NCI-H748 treated with DMSO at 0.1 percent for 48 hours (cell line): ENCODE measurements at regions not wholly inside any gene's neighbourhood (a gene's known extent, or its start where the extent isn't known, plus 50 kb on each side); places are given as distances from the start of the nearest gene placed in this dataset.
"Not testable (repeated sequence)": the region's sequence is repeated elsewhere in the genome, so short reads cannot be mapped to it uniquely, and the experiment has no call there.

ENCODE experiments used
- DNase-seq: peaks from one replicate; lab custom pipeline; 2025; lab: John Stamatoyannopoulos, UW

GRCh38 chr1:29782846-29783507 is 546.7 kb downstream of the PTPRU start:
- DNase-seq: no peak

DNA sequence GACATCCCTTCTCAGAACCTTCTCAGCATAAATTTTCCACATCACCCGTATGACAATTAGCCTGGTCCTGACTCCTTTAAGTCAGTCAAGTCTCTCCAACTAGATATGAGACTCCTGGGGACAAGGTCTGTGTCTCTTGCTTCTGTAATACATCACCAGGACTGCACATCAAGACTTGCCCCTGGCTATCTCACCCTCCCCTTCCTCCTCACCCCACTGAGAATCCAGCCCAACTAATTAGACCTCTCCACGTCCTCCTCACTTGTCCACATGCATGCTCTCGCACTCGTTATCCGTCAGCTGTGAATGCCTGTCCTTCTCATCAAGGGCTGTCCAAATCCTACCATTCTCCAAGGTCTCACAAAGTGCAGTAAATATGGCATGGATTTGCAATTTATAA is 542.8 kb downstream of the PTPRU start:
- no peak for DNase-seq

DNA sequence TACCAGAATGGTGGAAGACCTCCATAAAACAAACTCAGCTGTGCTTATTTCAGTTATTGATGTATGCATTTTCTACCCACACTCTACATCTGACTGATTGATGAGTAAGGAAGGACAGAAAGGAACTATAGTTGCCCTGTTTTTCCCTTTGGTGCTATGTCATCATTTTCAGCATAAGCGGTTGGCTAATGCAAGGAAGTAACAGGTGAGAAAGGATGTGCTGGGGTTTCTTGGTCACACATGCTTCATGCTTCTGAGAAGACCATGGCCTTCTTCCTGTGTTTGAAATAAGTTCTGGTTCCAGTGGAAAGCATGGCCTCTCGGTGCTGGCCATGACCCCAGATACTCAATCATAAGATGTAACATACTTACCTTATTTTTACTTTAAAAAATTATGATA is 541.2 kb downstream of the PTPRU start:
- no peak for DNase-seq

DNA sequence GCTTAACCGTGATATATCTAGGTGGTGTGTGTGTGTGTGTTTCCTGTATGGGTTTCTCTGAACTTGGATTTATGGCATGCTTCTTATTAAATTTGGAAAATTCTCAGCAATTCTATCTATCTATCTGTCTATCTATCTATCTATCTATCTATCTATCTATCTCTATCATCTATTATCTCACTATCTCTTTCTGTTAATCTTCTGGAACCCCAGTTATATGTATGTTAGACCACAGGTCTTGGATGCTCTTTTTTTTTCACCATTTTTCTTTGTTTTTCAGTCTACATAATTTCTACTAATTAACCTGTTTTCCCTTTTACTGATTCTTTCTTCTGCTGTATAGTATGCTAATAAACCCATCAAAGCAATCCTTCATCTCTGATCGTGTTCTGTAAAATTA is 538.0 kb downstream of the PTPRU start:
- no peak for DNase-seq

- no peak for DNase-seq
Observed at GRCh38 chr1:29772584-29773100, 536.3 kb downstream of the PTPRU start.

DNA sequence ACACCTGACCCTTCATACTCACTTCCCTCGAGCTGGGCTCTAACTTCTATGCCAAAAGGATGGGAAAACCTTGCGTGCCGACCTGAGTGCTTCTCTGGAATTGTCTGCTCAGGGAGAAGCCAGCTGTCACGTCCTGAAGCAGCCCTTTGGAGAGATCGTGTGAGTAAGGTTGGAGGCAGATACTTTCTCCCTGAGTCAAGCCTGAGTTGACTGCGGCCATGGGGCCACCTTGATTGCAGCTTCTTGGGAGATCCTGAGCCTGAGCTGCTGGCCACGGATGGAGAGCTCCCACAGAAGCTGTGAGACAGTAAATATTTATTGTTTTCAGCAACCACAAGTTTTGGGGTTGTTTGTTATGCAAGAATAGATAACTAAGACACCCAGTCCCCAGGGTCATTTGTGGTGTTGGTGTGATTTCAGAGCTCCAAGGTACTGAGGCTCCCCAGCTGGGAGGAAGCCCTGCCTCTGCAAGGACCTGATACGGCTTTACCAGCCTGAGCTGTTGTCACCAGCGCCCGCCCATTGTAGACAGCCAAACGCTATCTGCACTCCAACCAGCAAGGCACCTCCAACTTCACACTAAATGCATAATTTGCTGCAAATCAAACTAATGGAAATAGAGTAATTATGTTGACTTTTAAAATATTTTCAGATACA is 531.6 kb downstream of the PTPRU start:
- DNase-seq: no peak

DNA sequence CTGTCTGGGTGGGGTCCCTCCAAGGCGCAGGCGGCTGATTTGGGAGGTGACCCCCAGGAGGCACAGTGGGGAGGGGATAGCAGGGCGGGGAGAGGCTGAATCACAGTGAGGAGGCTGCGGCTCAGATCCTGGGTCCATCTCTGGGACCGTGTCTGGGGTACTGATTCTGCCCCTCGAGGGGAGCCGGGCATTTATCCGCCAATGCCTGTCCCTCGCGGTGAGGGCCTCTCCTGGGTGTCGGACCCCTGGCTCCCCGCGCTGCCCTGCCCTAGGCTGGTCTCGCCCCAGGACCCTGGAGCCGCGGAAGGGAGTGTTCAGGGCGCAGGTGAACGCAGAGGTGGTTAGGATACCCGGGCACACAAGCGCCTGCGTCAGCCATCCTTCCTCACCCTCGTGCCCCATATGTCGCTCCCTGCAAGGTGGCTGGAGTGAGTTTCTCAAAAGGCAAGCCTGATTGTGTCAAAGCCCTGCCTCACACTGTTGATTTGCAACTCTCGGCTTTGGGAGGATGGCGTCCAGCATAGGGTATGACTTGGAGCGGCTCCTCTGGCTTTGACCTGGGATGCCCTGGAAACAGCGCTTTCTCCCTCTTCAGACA is 530.9 kb downstream of the PTPRU start:
- no peak for DNase-seq

DNA sequence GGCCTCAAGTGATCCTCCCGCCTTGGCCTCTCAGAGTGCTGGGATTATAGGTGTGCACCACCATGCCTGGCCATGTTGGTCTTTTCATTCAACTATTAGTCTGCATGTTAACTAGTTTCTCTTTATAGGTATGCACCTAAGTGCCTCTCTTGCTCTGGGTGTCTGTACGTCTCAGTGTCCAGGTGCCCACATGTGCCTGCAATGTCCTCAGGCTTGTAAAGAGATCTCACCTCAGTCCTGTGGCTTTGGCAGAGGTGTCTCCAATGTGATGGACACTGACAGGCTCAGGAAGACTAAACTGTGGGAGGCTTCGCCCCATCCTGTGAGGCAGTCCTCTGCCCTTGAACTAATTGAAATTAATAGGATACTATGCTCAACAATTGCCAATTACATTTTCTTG is 526.3 kb downstream of the PTPRU start:
- no peak for DNase-seq

DNA sequence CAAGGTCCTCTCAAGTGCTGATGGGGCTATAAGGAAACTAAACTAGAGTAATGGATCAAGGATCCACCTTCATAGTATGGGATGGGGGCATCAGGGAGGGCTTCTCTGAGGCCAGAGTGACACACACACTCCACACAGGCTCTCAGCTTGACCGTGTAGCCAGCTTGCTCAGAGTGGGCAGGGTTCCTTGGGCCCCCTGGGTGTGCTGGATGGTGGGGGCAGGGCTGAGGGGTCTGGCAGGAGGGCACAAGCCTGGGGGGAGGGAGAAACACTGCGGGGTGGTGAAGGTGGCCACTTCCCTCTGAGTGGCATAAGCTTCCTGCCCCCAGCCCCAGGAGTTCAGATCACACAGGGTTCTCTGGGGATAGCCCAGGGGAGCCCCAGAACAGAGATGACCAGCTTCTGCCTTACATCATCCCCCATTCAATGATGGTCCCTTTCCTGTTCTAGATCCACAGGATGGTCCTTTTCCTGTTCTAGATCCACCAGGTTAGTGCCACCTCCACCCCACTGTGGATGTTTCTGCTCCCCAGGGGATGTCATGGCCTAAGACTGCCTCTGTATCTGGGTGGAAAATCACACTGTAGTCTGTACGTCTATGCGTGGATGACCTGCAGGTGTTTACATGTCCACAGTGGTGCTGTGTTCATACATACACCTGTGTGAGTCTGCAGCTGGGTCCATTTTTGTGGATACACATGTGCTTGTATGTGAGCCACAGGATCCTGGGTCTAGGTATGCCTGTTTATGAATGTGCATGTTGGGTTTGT is 525.0 kb downstream of the PTPRU start:
- no peak for DNase-seq

DNA sequence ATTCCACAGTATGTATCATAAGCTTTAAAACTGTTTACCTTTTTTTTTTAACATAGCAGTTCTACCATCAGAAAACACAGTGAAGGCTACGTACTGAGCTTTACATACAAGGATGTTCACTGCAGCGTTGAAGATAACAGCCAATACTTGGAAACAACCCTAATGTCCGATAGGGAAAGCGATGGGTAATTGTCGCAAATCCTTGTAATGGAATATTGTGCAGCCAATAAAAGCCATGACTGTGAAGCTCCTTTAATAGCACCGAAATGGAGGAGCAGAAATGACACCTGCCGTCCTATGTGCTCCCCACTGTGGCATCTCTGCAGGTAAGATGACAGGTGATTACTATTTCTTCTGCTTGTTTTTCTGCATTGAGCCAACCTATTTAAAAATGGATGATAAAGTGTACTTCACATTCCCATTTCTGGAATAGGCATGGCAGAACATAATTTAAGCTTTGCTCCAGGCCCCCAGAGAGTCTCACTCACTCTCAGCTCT is 523.8 kb downstream of the PTPRU start:
- no peak for DNase-seq

GRCh38 chr1:29758781-29759499 is 522.6 kb downstream of the PTPRU start:
- DNase-seq: no peak

- no peak for DNase-seq
Observed at GRCh38 chr1:29757866-29758780, 521.8 kb downstream of the PTPRU start.

- DNase-seq: no peak
Observed at GRCh38 chr1:29756901-29757725, 520.8 kb downstream of the PTPRU start.

- no peak for DNase-seq
Observed at GRCh38 chr1:29756498-29756897, 520.2 kb downstream of the PTPRU start.

GRCh38 chr1:29756085-29756484 is 519.8 kb downstream of the PTPRU start:
- no peak for DNase-seq

DNA sequence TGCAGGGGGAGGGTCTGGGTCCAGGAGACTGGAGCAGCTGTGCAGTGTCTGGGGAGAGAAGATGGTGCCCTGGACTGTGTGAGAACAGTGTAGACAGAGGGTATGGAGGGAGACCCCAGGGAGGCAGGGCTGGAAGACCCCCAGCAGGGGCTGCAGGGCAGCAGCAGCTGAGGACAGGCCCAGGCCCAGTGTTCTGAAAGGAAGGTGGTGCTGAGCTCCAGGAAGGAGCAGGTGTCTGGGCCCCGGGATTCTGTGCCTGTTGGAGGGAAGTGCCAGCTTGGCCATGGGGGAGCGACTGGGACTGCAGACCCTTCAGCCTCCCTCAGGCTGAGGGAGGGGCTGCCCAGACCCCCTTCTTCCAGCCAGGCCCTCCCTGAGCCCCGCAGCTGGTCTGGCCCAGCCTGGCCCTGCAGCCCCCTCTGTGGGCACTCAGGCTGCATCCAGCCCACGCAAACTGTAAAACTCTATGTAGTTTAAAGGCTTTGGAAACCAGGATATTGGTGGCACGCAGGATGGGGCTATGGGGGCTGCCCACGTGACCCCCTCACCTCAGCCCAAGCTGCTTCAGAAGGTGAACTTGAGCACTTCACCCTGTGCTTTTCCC is 519.2 kb downstream of the PTPRU start:
- not testable (repeated sequence) for DNase-seq

- no peak for DNase-seq
Observed at GRCh38 chr1:29754573-29755375, 518.5 kb downstream of the PTPRU start.

DNA sequence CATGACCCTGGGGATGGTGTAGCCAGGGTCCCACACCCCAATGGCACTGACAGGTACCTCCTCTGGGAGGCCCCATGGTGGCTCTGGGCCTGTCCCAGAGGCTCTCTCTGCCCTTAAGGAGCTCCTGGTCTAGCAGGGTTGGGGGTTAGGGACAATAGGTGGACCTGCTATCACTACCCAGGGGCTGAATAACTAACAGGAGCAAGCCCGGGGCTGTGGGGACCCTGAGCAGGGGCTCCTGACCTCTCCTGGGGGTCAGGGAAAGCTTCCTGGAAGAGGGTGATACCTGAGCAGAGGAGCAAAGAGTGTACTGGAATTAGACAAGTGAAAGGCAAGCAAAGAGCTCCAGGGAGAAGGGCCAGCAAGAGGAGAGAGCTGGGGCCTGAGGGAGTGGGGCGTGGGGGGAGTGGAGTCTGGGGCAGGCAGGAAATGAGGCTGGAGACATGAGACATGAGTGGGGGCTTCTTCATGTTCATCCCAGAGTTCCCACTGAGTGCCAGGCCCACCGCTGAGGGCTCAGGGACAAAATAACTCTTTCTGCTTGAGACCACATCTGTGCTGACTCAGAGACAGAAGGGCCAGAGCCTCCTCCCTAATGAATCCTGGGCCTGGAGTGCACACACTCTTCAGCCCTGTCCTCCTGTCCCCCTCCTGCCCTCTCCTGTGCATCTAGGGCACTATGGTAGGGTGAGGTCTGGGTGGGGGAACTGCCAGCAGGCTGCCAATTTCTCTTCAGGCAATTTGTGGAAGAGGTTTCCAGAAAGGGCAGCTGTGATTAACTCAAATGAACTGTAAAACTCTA is 517.6 kb downstream of the PTPRU start:
- DNase-seq: no peak
